Liver (tissue), 8 donors: ENCODE measurements at regions not wholly inside any gene's neighbourhood (a gene's known extent, or its start where the extent isn't known, plus 50 kb on each side); places are given as distances from the start of the nearest gene placed in this dataset.

ENCODE experiments used
- DNase-seq: peaks from one replicate; pipeline ENCODE4 v3.0.0-alpha.2; 2017; ENCODE audit warnings: low spot score
- H3K27ac ChIP-seq, 2 donors: one replicate each; pipeline ENCODE4 v1.7.0; 2013; ENCODE audit warnings: inconsistent platforms in 2 of 2, low read length in 2 of 2, control low read depth in 1 of 2, low read depth in 1 of 2, mild to moderate bottlenecking in 1 of 2
- H3K27me3 ChIP-seq, 4 donors: one replicate each; pipeline versions ENCODE4 v1.6.1 to v1.7.0; 2013; ENCODE audit warnings: low read length in 3 of 4, inconsistent platforms in 1 of 4, mild to moderate bottlenecking in 1 of 4, moderate library complexity in 1 of 4; ENCODE audit not compliant: control insufficient read depth in 4 of 4, insufficient read depth in 4 of 4
- H3K36me3 ChIP-seq, 4 donors: one replicate each; pipeline versions ENCODE4 v1.6.1 to v1.7.0; 2013; ENCODE audit warnings: low read length in 3 of 4, mild to moderate bottlenecking in 3 of 4, low read depth in 1 of 4, moderate library complexity in 1 of 4; ENCODE audit not compliant: control insufficient read depth in 4 of 4, insufficient read depth in 3 of 4
- H3K4me1 ChIP-seq, 4 donors: one replicate each; pipeline versions ENCODE4 v1.6.1 to v1.7.0; 2013; ENCODE audit warnings: low read length in 3 of 4, mild to moderate bottlenecking in 3 of 4, moderate library complexity in 1 of 4; ENCODE audit not compliant: control insufficient read depth in 4 of 4, insufficient read depth in 4 of 4
- H3K4me3 ChIP-seq, 3 donors: one replicate each; pipeline versions ENCODE4 v1.6.1 to v1.7.0; 2013; ENCODE audit warnings: low read length in 3 of 3, control low read depth in 1 of 3, low read depth in 1 of 3, mild to moderate bottlenecking in 1 of 3
- H3K9ac ChIP-seq, 2 donors: one replicate each; pipeline ENCODE4 v1.7.0; 2013; ENCODE audit warnings: low read length in 2 of 2, mild to moderate bottlenecking in 2 of 2, moderate library complexity in 2 of 2, control low read depth in 1 of 2, low read depth in 1 of 2
- H3K9me3 ChIP-seq, 4 donors: one replicate each; pipeline versions ENCODE4 v1.6.1 to v1.7.0; 2013; ENCODE audit warnings: low read length in 3 of 4; ENCODE audit not compliant: control insufficient read depth in 4 of 4
- ATF3 ChIP-seq: IDR thresholded peaks from 2 replicates; pipeline ENCODE4 v1.6.1; 2016; ENCODE audit warnings: antibody characterized with exemption
- CTCF ChIP-seq: fragments of 150-350 bp; IDR thresholded peaks from 2 replicates; pipeline ENCODE4 v1.5.1; 2017; ENCODE audit warnings: improper control_type of control experiment, low read depth, low read length; ENCODE audit not compliant: missing input control
- EGR1 ChIP-seq, 2 donors: IDR thresholded peaks; 2 replicates each; pipeline ENCODE4 v1.6.1; 2016 to 2018; ENCODE audit warnings: antibody characterized with exemption in 2 of 2, low read depth in 2 of 2
- FOXA1 ChIP-seq: IDR thresholded peaks from 2 replicates; pipeline ENCODE4 v1.6.1; 2016; ENCODE audit warnings: antibody characterized with exemption
- GABPA ChIP-seq, 2 donors: IDR thresholded peaks in 1 of 2; conservative IDR thresholded peaks in 1 of 2; 2 replicates each; pipeline ENCODE4 v1.6.1; 2016; ENCODE audit warnings: antibody characterized with exemption in 2 of 2, mild to moderate bottlenecking in 1 of 2, moderate library complexity in 1 of 2
- HNF4A ChIP-seq, 2 donors: conservative IDR thresholded peaks; 2 replicates each; pipeline ENCODE4 v1.6.1; 2016; ENCODE audit warnings: antibody characterized with exemption in 2 of 2, mild to moderate bottlenecking in 2 of 2
- HNF4G ChIP-seq: IDR thresholded peaks from 2 replicates; pipeline ENCODE4 v1.6.1; 2016; ENCODE audit warnings: antibody characterized with exemption
- MAX ChIP-seq: IDR thresholded peaks from 2 replicates; pipeline ENCODE4 v1.6.1; 2016; ENCODE audit warnings: antibody characterized with exemption
- NR2F2 ChIP-seq: IDR thresholded peaks from 2 replicates; pipeline ENCODE4 v1.6.1; 2016; ENCODE audit warnings: antibody characterized with exemption
- RAD21 ChIP-seq, 2 donors: IDR thresholded peaks; 2 replicates each; pipeline ENCODE4 v1.6.1; 2016; ENCODE audit warnings: antibody characterized with exemption in 2 of 2, mild to moderate bottlenecking in 2 of 2
- REST ChIP-seq: IDR thresholded peaks from 2 replicates; pipeline ENCODE4 v1.6.1; 2016; ENCODE audit warnings: antibody characterized with exemption, mild to moderate bottlenecking
- SP1 ChIP-seq: IDR thresholded peaks from 2 replicates; pipeline ENCODE4 v1.6.1; 2018; ENCODE audit warnings: antibody characterized with exemption, mild to moderate bottlenecking
- TAF1 ChIP-seq: conservative IDR thresholded peaks from 2 replicates; pipeline ENCODE4 v1.6.1; 2016; ENCODE audit warnings: antibody characterized with exemption, mild to moderate bottlenecking
- YY1 ChIP-seq: IDR thresholded peaks from 2 replicates; pipeline ENCODE4 v1.6.1; 2016; ENCODE audit warnings: antibody characterized with exemption, mild to moderate bottlenecking
- ZBTB33 ChIP-seq: IDR thresholded peaks from 2 replicates; pipeline ENCODE4 v1.6.1; 2016; ENCODE audit warnings: antibody characterized with exemption
- WGBS: extraction: QIAGEN DNeasy Blood & Tissue Kit; methylation state at CpG from one replicate; pipeline ENCODE4 v1.1.7; 2013; 5-methylcytosine and 5-hydroxymethylcytosine counted together
- donor health status: healthy.
- donor health status: healthy.
- donor health status: healthy.
- donor health status: healthy.
- donor health status: healthy.

- Histone ChIP-seq H3K9ac (no peak overlapping the region), H3K27ac (no peak overlapping the region), H3K4me3 (no peak overlapping the region), H3K4me1 (no peaks in the 10 kb centered on the region), H3K9me3 (no peaks in the 10 kb centered on the region), H3K27me3 (peaks cover 0 to 3% (median under 1%) of the 10 kb centered on the region in 4 donors), H3K36me3 (no peaks in the 10 kb centered on the region)
- no peak for DNase-seq
- WGBS = 52% methylated on average over 9 of the region's 9 CpGs
- no peak for TF ChIP-seq SP1
- no peak for TF ChIP-seq REST
- TF ChIP-seq ZBTB33 = no peak
- TF ChIP-seq NR2F2 = no peak
- TF ChIP-seq HNF4A (conservative IDR thresholded peaks at IDR 0.05) = no peak
- no peak for TF ChIP-seq HNF4G
- no peak for TF ChIP-seq EGR1 (IDR thresholded peaks at IDR 0.05; ENCODE audit: low read depth in 2 of 2)
- no peak for TF ChIP-seq ATF3
Measured at GRCh38 chr12:131487388-131488124, 223.3 kb upstream of the SFSWAP start.

- no peaks in the 10 kb centered on the region for H3K4me1 ChIP-seq
- TF ChIP-seq TAF1 (no peak), RAD21 (IDR thresholded peaks at IDR 0.05) (no peak), YY1 (no peak), SP1 (no peak), NR2F2 (no peak), CTCF (no peak), MAX (no peak), FOXA1 (no peak), GABPA (IDR thresholded peaks at IDR 0.05 in 1 of 2, conservative IDR thresholded peaks at IDR 0.05 in 1 of 2) (no peak)
- H3K9ac ChIP-seq = no peak overlapping the region
- no peak for DNase-seq
- WGBS = 80% methylated on average over 3 of the region's 3 CpGs
- no peak overlapping the region for H3K27ac ChIP-seq
- H3K36me3 ChIP-seq = no peaks in the 10 kb centered on the region
- no peaks in the 10 kb centered on the region for H3K27me3 ChIP-seq
- no peaks in the 10 kb centered on the region for H3K9me3 ChIP-seq
- H3K4me3 ChIP-seq = no peak overlapping the region
Measured at GRCh38 chr12:131489718-131490117, 221.2 kb upstream of the SFSWAP start.
